ENCODE measurements at regions not wholly inside any gene's neighbourhood (a gene's known extent, or its start where the extent isn't known, plus 50 kb on each side); places are given as distances from the start of the nearest gene placed in this dataset.

DNA sequence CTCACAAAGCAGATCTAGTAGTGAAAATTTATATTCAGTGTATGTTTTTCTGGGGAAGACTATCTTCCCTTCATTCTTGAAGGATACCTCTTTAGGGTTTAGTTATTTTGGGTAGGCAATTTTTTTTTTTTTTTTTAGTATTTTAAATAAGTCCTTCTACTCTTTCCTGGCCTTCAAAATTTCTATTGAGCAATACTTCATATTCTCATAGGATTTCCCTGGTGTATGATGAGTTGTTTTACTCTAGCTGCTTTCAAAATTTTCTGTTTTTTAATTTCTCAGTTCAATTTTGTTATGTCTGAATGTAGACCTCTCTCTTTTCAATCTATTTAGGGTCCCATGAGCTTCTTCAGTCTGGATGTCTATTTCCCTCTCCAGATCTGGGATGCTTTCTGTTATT lies 74.3 kb upstream of the PLSCR4 start:
- TF ChIP-seq, protein P1, sequence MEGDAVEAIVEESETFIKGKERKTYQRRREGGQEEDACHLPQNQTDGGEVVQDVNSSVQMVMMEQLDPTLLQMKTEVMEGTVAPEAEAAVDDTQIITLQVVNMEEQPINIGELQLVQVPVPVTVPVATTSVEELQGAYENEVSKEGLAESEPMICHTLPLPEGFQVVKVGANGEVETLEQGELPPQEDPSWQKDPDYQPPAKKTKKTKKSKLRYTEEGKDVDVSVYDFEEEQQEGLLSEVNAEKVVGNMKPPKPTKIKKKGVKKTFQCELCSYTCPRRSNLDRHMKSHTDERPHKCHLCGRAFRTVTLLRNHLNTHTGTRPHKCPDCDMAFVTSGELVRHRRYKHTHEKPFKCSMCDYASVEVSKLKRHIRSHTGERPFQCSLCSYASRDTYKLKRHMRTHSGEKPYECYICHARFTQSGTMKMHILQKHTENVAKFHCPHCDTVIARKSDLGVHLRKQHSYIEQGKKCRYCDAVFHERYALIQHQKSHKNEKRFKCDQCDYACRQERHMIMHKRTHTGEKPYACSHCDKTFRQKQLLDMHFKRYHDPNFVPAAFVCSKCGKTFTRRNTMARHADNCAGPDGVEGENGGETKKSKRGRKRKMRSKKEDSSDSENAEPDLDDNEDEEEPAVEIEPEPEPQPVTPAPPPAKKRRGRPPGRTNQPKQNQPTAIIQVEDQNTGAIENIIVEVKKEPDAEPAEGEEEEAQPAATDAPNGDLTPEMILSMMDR (conservative IDR thresholded peaks at IDR 0.05; ENCODE audit: low read depth, low read length), result no peak
- TF ChIP-seq EZH2phosphoT487 (IDR thresholded peaks at IDR 0.05; ENCODE audit: borderline replicate concordance, low read length) (no peak), EZH2 (IDR thresholded peaks at IDR 0.05; ENCODE audit: low read length, unreplicated experiment) (no peak)

Data from PC-3 (cell line).